ENCODE measurements at regions not wholly inside any gene's neighbourhood (a gene's known extent, or its start where the extent isn't known, plus 50 kb on each side); places are given as distances from the start of the nearest gene placed in this dataset.

DNA sequence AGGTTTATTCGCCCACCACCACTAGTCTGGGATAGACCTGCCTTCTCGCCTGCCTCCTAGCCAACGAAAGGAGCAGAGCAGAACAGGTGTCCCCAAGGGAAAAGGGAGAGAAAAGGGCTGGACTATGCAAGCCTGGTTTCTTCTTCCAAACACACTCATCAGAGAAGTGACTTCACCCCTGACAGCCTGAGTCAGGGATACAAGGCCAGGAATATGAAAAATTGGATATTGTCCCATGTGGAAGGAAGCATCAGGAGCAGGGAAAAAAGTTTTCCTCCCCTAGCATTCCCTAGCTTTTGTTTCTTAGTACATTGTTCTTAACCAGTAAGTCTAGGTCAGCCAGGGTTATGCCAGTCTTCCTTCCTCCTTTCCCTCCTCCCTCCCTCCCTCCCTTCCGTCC lies 56.9 kb upstream of the TNRC6B start:
- DNase-seq (ENCODE audit: low spot score) = no peak
- Mint-ChIP-seq H3K9me3 (no peaks in the 10 kb centered on the region), H3K4me1 (ENCODE audit: low read depth) (peaks cover 25% of the 10 kb centered on the region), H3K36me3 (ENCODE audit: low read depth) (peaks cover 13% of the 10 kb centered on the region), H3K4me3 (no peak overlapping the region), H3K27me3 (ENCODE audit: insufficient read depth) (no peaks in the 10 kb centered on the region), H3K27ac (no peak overlapping the region)
- intact Hi-C loops (cut with micrococcal nuclease) = no loop called here

DNA sequence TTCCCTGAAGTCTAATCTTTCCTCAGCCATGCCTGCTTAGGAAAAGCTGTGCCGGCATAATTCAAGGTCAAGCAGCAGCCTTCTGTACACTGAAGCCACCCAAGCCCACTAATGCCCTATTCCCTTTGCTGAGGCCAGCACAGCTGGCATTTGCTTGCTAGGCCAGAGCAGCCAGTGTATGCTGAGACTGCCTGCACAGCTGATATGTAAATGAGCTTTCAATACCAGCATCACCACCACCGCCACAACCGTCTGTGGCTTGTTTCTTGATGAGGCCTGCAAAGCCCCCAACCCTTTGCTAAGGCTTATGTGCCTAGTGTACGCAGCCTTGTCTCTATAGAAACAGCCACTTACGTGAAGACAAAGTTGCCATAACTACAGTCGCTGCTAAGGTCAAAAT lies 56.3 kb upstream of the TNRC6B start:
- Mint-ChIP-seq H3K4me1 (ENCODE audit: low read depth) (peaks cover 19% of the 10 kb centered on the region), H3K9me3 (no peaks in the 10 kb centered on the region), H3K4me3 (no peak overlapping the region), H3K27ac (no peak overlapping the region), H3K27me3 (ENCODE audit: insufficient read depth) (no peaks in the 10 kb centered on the region), H3K36me3 (ENCODE audit: low read depth) (peaks cover 13% of the 10 kb centered on the region)
- DNase-seq (ENCODE audit: low spot score) = no peak
- intact Hi-C loops (cut with micrococcal nuclease) = no loop called here

DNA sequence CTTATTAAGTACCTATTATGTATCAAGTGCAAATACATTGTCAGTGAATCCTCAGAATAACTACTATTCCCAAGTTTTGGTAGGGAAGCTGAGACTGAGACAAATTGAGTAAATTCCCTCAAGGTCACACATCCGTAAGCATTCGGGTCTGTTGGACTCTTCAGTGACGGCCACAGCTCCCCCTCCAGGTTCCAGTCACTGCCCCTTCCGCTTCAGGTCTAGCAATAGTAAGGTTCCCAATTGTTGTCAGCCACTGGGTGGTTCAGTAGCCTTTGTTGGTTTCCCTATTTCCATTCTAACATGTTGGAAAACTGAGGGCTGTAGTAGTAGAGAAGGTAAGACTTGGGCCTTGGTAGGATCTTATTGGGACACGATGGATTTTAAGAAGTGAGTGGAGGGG lies 54.9 kb upstream of the TNRC6B start:
- intact Hi-C loops (cut with micrococcal nuclease) = no loop called here
- Mint-ChIP-seq H3K36me3 (ENCODE audit: low read depth) (peaks cover 14% of the 10 kb centered on the region), H3K27me3 (ENCODE audit: insufficient read depth) (no peaks in the 10 kb centered on the region), H3K4me1 (ENCODE audit: low read depth) (peaks cover 9% of the 10 kb centered on the region), H3K9me3 (no peaks in the 10 kb centered on the region), H3K4me3 (no peak overlapping the region), H3K27ac (no peak overlapping the region)
- no peak for DNase-seq (ENCODE audit: low spot score)

DNA sequence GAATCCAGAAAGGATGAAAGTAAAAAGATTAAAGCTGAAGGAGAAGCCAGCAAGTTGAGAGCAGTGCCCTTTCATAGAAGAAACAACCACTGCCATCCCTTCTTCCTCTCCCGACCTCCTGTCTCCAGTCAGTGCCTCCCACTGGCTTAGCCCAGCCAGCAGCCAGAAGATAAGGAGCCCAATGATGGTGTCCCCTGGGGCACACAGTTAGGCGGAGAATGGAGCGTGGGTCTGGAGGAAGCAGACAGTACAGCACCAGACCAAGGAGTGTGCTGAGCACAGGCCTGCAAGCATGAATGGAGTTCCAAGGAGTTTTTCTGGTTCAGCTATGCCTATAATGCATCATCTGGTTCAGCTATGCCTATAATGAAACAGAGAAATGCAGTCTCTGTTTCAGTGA lies 54.3 kb upstream of the TNRC6B start:
- no peaks in the 10 kb centered on the region for H3K27me3 Mint-ChIP-seq (ENCODE audit: insufficient read depth)
- no peak overlapping the region for H3K27ac Mint-ChIP-seq
- peaks cover 14% of the 10 kb centered on the region for H3K36me3 Mint-ChIP-seq (ENCODE audit: low read depth)
- no peak for DNase-seq (ENCODE audit: low spot score)
- no peaks in the 10 kb centered on the region for H3K9me3 Mint-ChIP-seq
- no peak overlapping the region for H3K4me3 Mint-ChIP-seq
- intact Hi-C loops (cut with micrococcal nuclease) = no loop called here
- H3K4me1 Mint-ChIP-seq (ENCODE audit: low read depth) = peaks cover 9% of the 10 kb centered on the region
